Left lung (tissue), 4 donors: ENCODE measurements at regions not wholly inside any gene's neighbourhood (a gene's known extent, or its start where the extent isn't known, plus 50 kb on each side); places are given as distances from the start of the nearest gene placed in this dataset.
"Not testable (repeated sequence)": the region's sequence is repeated elsewhere in the genome, so short reads cannot be mapped to it uniquely, and the experiment has no call there.

Source experiments
- ATAC-seq: fragments of 200-7000 bp; cut with Tn5 transposase; one replicate; pipeline ENCODE4 v1.9.1; 2020; ENCODE audit warnings: moderate library complexity
- DNase-seq, 4 donors: peaks; one replicate each; pipeline ENCODE4 v3.0.0-alpha.2; 2013 to 2020
- H3K27ac ChIP-seq, 2 donors: fragments of 200-600 bp; sonication (generic) in 1 of 2; one replicate each; pipeline versions ENCODE4 v1.5.0 to v1.8.0; 2020 to 2021
- H3K27me3 ChIP-seq, 2 donors: fragments of 200-600 bp; sonication (generic) in 1 of 2; one replicate each; pipeline versions ENCODE4 v1.5.0 to v1.8.0; 2020 to 2021
- H3K36me3 ChIP-seq, 2 donors: fragments of 200-600 bp; sonication (generic) in 1 of 2; one replicate each; pipeline versions ENCODE4 v1.5.0 to v1.8.0; 2020 to 2021
- H3K4me1 ChIP-seq, 2 donors: fragments of 200-600 bp; one replicate each; pipeline ENCODE4 v1.8.0; 2021
- H3K4me3 ChIP-seq, 2 donors: fragments of 200-600 bp; sonication (generic) in 1 of 2; one replicate each; pipeline versions ENCODE4 v1.5.0 to v1.8.0; 2020 to 2021; ENCODE audit warnings: mild to moderate bottlenecking in 1 of 2
- H3K9me3 ChIP-seq, 2 donors: fragments of 200-600 bp; sonication (generic) in 1 of 2; one replicate each; pipeline versions ENCODE4 v1.5.0 to v1.8.0; 2020 to 2021
- CTCF ChIP-seq, 2 donors: fragments of 200-600 bp; sonication (generic) in 1 of 2; IDR thresholded peaks; one replicate each; pipeline versions ENCODE4 v1.5.0 to v1.8.0; 2021; ENCODE audit warnings: antibody characterized with exemption in 2 of 2
- intact Hi-C, 2 donors: fragments of 100-400 bp; cut with DNase I; formaldehyde crosslinking; loops; one replicate each; pipeline versions ENCODE4 v1.11.2 to v1.14.2; 2022
- donor health status: DM: no; HTN: yes; CAD: no.
- donor health status: DM: no; HTN: no; CAD: no.

DNA sequence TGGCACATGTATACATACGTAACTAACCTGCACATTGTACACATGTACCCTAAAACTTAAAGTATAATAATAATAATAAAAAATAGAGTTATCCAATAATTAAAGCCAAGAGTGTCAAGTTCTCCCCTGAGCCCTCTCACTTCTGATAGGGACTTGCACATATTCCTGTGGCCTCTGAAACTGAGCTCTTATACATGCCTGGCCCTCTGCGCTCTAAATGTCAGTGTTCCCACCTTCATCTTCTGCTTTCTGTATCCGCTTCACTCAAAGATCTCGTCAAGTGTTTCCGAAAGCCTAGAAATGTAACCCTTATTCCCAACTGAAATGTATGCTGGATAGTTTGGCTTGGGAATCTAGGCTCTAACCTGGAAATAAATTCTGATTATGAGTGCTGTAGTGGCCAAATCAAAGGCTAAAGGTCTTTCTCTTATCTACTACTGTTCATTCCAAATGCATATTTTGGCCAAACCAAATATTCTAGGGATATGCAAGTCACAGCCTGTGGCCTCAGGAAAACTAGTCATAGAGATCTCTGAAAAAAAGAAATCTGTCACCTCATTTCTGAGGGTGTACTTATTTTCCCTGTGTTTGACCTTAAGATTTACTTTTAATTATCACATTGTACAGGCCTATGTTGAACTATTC is 99.5 kb upstream of the LYPLAL1 start:
- DNase-seq (no peak), ATAC-seq (no peak)
- Histone ChIP-seq H3K36me3 (no peaks in the 10 kb centered on the region), H3K9me3 (peaks cover 0 to 4% of the 10 kb centered on the region in 2 donors), H3K27ac (no peak overlapping the region), H3K4me3 (no peak overlapping the region), H3K27me3 (no peaks in the 10 kb centered on the region), H3K4me1 (no peaks in the 10 kb centered on the region)
- TF ChIP-seq CTCF (IDR thresholded peaks at IDR 0.05) = no peak
- intact Hi-C loops = no loop called here

- DNase-seq (no peak), ATAC-seq (no peak)
- peaks cover 0 to 4% of the 10 kb centered on the region in 2 donors for H3K9me3 ChIP-seq
- no peaks in the 10 kb centered on the region for H3K27me3 ChIP-seq
- H3K36me3 ChIP-seq = no peaks in the 10 kb centered on the region
- H3K4me3 ChIP-seq = no peak overlapping the region
- no peaks in the 10 kb centered on the region for H3K4me1 ChIP-seq
- no peak overlapping the region for H3K27ac ChIP-seq
- intact Hi-C loops = no loop called here
- TF ChIP-seq CTCF (IDR thresholded peaks at IDR 0.05) = no peak
Measured at GRCh38 chr1:219075121-219075879, 98.4 kb upstream of the LYPLAL1 start.

DNA sequence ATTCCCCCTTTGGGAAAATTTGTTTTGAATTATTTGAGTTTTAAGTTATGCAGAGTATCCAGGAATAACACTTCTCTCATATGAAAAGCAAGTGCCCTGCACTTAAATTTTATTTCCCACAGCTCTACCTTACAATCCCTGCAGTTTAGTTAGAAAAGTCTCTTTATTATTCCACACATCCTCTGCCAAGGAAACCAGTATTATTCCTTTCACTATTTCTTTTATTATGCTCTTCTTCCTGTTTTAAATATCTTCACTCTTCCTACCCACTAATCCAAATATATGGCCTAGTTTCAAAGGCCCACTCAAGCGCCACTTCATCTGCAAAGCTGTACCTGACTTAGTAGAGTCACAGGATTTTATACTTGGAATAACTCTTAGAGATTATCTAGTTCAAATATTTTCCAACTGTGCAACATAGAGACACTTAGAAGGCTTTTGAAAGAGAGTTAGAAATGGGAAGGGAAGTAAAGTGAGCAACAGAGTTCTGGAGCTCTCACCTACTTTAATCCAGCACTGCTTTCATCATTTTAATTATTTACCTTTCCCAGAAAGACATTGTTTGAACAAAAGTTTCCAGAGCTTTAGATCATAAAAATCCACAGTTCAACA is 97.2 kb upstream of the LYPLAL1 start:
- intact Hi-C loops = no loop called here
- DNase-seq (peak in 2 of 4 donors; percentile 41 to 44), ATAC-seq (peak; percentile 95)
- Histone ChIP-seq H3K27ac (no peak overlapping the region), H3K27me3 (no peaks in the 10 kb centered on the region), H3K9me3 (peaks cover 0 to 4% of the 10 kb centered on the region in 2 donors), H3K36me3 (no peaks in the 10 kb centered on the region), H3K4me3 (no peak overlapping the region), H3K4me1 (no peaks in the 10 kb centered on the region)
- TF ChIP-seq CTCF (IDR thresholded peaks at IDR 0.05) = no peak

DNA sequence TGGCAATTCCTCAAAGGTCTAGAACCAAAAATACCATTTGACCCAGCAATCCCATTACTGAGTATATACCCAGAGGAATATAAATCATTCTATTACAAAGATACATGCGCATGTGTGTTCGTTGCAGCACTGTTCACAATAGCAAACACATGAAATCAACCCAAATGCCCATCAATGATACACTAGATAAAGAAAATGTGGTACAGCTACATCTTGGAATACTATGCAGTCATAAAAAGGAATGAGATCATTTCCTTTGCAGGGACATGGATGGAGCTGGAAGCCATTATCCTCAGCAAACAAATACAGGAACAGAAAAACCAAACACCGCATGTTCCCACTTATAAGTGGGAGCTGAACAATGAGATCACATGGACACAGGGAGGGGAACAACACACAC is 95.9 kb upstream of the LYPLAL1 start:
- H3K4me1 ChIP-seq, H3K27me3 ChIP-seq, H3K4me3 ChIP-seq, DNase-seq, intact Hi-C loops, H3K9me3 ChIP-seq, H3K27ac ChIP-seq, H3K36me3 ChIP-seq, ATAC-seq: not testable (repeated sequence)

DNA sequence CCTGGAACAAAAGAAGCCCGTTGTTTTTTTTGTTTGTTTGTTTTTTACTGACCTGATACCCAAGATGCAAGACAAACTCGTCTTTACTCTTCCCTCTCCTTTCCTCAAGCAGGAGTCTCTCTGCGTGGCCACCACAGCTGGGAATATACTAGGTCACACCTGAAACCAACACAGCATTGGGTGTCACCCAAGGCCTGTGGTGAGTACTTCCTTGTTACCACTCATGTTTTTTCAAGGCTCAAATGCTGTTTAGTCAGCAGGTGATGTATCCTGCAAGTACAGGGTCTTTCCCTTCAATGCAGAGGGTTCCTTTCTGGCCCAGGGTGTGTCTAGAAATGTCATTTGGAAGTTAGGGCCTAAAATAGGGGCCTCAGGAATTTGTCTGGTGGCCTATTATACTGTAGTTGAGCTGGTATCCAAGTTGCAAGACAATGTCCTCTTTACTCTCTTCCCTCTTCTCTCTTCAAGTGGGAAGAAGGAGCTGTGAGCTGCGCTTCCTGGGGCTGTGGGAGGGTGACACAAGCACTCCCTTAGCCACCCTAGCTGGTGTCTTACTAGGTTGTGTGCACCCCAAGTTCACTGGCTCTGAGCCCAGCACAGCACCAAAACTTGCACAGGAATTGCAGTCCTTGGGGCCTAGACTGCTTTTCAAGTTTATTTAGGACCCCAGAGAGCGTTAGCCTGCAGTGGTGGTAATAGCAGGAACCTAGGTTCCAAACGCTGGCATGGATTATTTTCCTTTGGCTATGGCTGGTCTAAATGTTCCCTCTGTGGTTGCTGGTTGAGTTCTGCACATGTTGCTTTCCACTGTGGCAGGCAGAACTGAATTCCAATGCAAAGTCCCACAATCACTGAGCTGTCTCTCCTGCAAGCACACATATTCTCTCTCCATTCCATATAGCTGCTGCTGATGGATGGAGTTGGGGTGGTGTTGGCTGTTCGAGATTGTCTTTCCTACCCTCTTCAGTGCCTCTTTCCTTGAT is 91.4 kb upstream of the LYPLAL1 start:
- no peak for TF ChIP-seq CTCF (IDR thresholded peaks at IDR 0.05)
- Histone ChIP-seq H3K4me3 (no peak overlapping the region), H3K27me3 (no peaks in the 10 kb centered on the region), H3K9me3 (no peaks in the 10 kb centered on the region), H3K27ac (no peak overlapping the region), H3K4me1 (no peaks in the 10 kb centered on the region), H3K36me3 (no peaks in the 10 kb centered on the region)
- DNase-seq = peak in 1 of 4 donors; percentile 17
- peak; percentile 27 for ATAC-seq
- intact Hi-C loops = no loop called here
